ENCODE measurements at regions not wholly inside any gene's neighbourhood (a gene's known extent, or its start where the extent isn't known, plus 50 kb on each side); places are given as distances from the start of the nearest gene placed in this dataset.
A peak's percentile ranks its signal among the peaks of the same experiment; 100 is the strongest.
"Not testable (repeated sequence)": the region's sequence is repeated elsewhere in the genome, so short reads cannot be mapped to it uniquely, and the experiment has no call there.

- no peak for TF ChIP-seq CTCF (IDR thresholded peaks at IDR 0.05; ENCODE audit: insufficient read depth, low read length, missing control alignments)
- ChIA-PET CTCF (interaction anchor here (0.6 to 6.5 kb wide), 15 partner anchors 14 to 836 kb away, joined by 3 to 79 read pairs (median 9); partner anchors contain the start of gene GAS1), POLR2A (interaction anchor here (0.5 kb wide), 1 partner anchor 459 kb away, joined by 3 read pairs; the partner anchor contains the start of gene GAS1)
- no peak overlapping the region for H3K4me3 ChIP-seq (ENCODE audit: low read depth, low read length)
- no peak for DNase-seq (ENCODE audit: low read depth, low spot score)
Measured at GRCh38 chr9:86488345-86488744, 134.1 kb upstream of the TUT7 start.

- ChIA-PET CTCF (interaction anchor here (0.6 to 6.5 kb wide), 23 partner anchors 11 to 845 kb away, joined by 3 to 79 read pairs (median 7); partner anchors contain the start of gene GAS1), POLR2A (no interaction called here)
Measured at GRCh38 chr9:86487838-86488233, 133.6 kb upstream of the TUT7 start.

GRCh38 chr9:86486891-86487837 is 133.0 kb upstream of the TUT7 start:
- DNase-seq (ENCODE audit: low read depth, low spot score): peak; percentile 26
- no peak overlapping the region for H3K4me3 ChIP-seq (ENCODE audit: low read depth, low read length)
- ChIA-PET POLR2A (no interaction called here), CTCF (interaction anchor here (0.6 to 6.5 kb wide), 43 partner anchors 10 to 848 kb away, joined by 3 to 79 read pairs (median 5); partner anchors contain the start of gene GAS1)
- TF ChIP-seq CTCF (IDR thresholded peaks at IDR 0.05; ENCODE audit: insufficient read depth, low read length, missing control alignments): peak; percentile 49

More at GRCh38 chr9:86487838-86488233, 133.6 kb upstream of the TUT7 start:
- DNase-seq (ENCODE audit: low read depth, low spot score): no peak
- no peak overlapping the region for H3K4me3 ChIP-seq (ENCODE audit: low read depth, low read length)
- no peak for TF ChIP-seq CTCF (IDR thresholded peaks at IDR 0.05; ENCODE audit: insufficient read depth, low read length, missing control alignments)

- POLR2A ChIA-PET: no interaction called here
- no peak overlapping the region for H3K4me3 ChIP-seq (ENCODE audit: low read depth, low read length)
- DNase-seq (ENCODE audit: low read depth, low spot score): no peak
- CTCF ChIA-PET: interaction anchor here (1.0 to 6.5 kb wide), 10 partner anchors 15 to 839 kb away, joined by 3 to 79 read pairs (median 14); partner anchors contain the start of gene GAS1
- no peak for TF ChIP-seq CTCF (IDR thresholded peaks at IDR 0.05; ENCODE audit: insufficient read depth, low read length, missing control alignments)
Measured at GRCh38 chr9:86485359-86485758, 131.1 kb upstream of the TUT7 start.

- no peak for DNase-seq (ENCODE audit: low read depth, low spot score)
- CTCF ChIA-PET: interaction anchor here (0.9 to 6.5 kb wide), 2 partner anchors 16 to 841 kb away, joined by 3 to 79 read pairs; no protein-coding TSS in a partner anchor
- POLR2A ChIA-PET: no interaction called here
- no peak for TF ChIP-seq CTCF (IDR thresholded peaks at IDR 0.05; ENCODE audit: insufficient read depth, low read length, missing control alignments)
- no peak overlapping the region for H3K4me3 ChIP-seq (ENCODE audit: low read depth, low read length)
Measured at GRCh38 chr9:86483496-86483895, 129.3 kb upstream of the TUT7 start.

GRCh38 chr9:86481466-86481865 is 127.3 kb upstream of the TUT7 start:
- TF ChIP-seq CTCF (IDR thresholded peaks at IDR 0.05; ENCODE audit: insufficient read depth, low read length, missing control alignments): no peak
- ChIA-PET POLR2A (interaction anchor here (0.5 kb wide), 1 partner anchor 466 kb away, joined by 4 read pairs; the partner anchor contains the start of gene GAS1), CTCF (interaction anchor here (0.7 to 1.0 kb wide), 2 partner anchors 464 to 844 kb away, joined by 3 read pairs; no protein-coding TSS in a partner anchor)
- H3K4me3 ChIP-seq (ENCODE audit: low read depth, low read length): no peak overlapping the region
- no peak for DNase-seq (ENCODE audit: low read depth, low spot score)

GRCh38 chr9:86475255-86475654 is 121.0 kb upstream of the TUT7 start:
- DNase-seq (ENCODE audit: low read depth, low spot score); POLR2A ChIA-PET; H3K4me3 ChIP-seq (ENCODE audit: low read depth, low read length); CTCF ChIA-PET: not testable (repeated sequence)
